Stomach (tissue), 8 donors: ENCODE measurements at regions not wholly inside any gene's neighbourhood (a gene's known extent, or its start where the extent isn't known, plus 50 kb on each side); places are given as distances from the start of the nearest gene placed in this dataset.

Experiments used
- DNase-seq, 2 donors: peaks; one replicate each; pipeline versions ENCODE4 v3.0.0 to v3.0.0-alpha.2; 2013 to 2019
- H3K27ac ChIP-seq, 5 donors: fragments of 200-600 bp in 4 of 5; sonication (generic) in 4 of 5; one replicate each; pipeline ENCODE4 v1.5.1; 2013 to 2019; ENCODE audit warnings: mild to moderate bottlenecking in 1 of 5, moderate library complexity in 1 of 5
- H3K27me3 ChIP-seq, 3 donors: fragments of 200-600 bp; sonication (generic); one replicate each; pipeline ENCODE4 v1.5.1; 2017 to 2019; ENCODE audit warnings: mixed run types in 1 of 3
- H3K36me3 ChIP-seq, 4 donors: fragments of 200-600 bp; sonication (generic); 1 replicate in 3 of 4; 2 replicates in 1 of 4; pipeline ENCODE4 v1.5.1; 2016 to 2019
- H3K4me1 ChIP-seq, 4 donors: fragments of 200-600 bp; sonication (generic); one replicate each; pipeline ENCODE4 v1.5.1; 2016 to 2019
- H3K4me3 ChIP-seq, 4 donors: fragments of 200-600 bp; sonication (generic) in 3 of 4; one replicate each; pipeline ENCODE4 v1.5.1; 2016 to 2019; ENCODE audit warnings: mild to moderate bottlenecking in 1 of 4
- H3K9me3 ChIP-seq, 4 donors: fragments of 200-600 bp; sonication (generic); one replicate each; pipeline ENCODE4 v1.5.1; 2016 to 2019
- EP300 ChIP-seq: sonication (generic); formaldehyde crosslinking; IDR thresholded peaks from one replicate; pipeline ENCODE4 v1.6.1; 2017; ENCODE audit warnings: antibody characterized with exemption
- POLR2A ChIP-seq, 4 donors: fragments of 450-650 bp; IDR thresholded peaks; one replicate each; pipeline ENCODE4 v1.6.1; 2016; ENCODE audit warnings: antibody characterized with exemption in 4 of 4, control low read depth in 2 of 4, mild to moderate bottlenecking in 1 of 4, moderate library complexity in 1 of 4
- POLR2AphosphoS5 ChIP-seq, 3 donors: sonication (generic); formaldehyde crosslinking; IDR thresholded peaks; one replicate each; pipeline ENCODE4 v1.6.1; 2016; ENCODE audit warnings: antibody characterized with exemption in 3 of 3
- WGBS, 5 donors: extraction: QIAGEN DNeasy Blood & Tissue Kit in 3 of 5; methylation state at CpG; one replicate each; pipeline versions ENCODE4 v1.1.5 to v1.1.7; 2013 to 2018; 5-methylcytosine and 5-hydroxymethylcytosine counted together
- intact Hi-C: fragments of 100-400 bp; cut with DNase I; formaldehyde crosslinking; loops from one replicate; pipeline ENCODE4 v1.15.1; 2023; ENCODE audit warnings: low total_unique reads
- TF ChIP-seq, protein P1 (sequence below), 7 experiments: fragments of 450-650 bp in 4 of 7; fragments of 200-600 bp in 3 of 7; sonication (generic) in 3 of 7; IDR thresholded peaks; one replicate each; pipeline ENCODE4 v1.5.1; 2016 to 2019; ENCODE audit warnings: antibody characterized with exemption in 7 of 7, control low read depth in 2 of 7, mild to moderate bottlenecking in 1 of 7
- donor health status: healthy with polysubstance abuse.
- donor health status: Bipolar disorder and iron deficiency.
- donor health status: healthy.

DNA sequence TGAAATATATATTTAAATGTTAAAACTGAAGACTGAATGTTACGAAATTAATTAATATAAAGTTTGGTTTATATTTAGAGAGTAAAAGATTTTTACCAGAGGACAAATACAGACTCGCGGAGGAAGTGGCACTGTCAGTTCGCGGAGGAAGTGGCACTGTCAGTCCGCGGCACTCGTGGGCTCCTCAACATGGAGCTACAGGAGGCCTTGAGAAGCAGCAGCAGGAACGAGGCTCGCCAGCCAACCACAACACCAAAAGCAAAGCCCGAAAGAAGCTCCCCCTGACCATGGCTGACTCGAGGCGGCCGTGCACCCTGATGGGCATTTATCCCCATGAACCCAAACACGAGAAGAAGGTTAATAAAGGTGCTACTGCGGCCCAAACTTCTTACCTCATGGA lies 125.3 kb upstream of the PABPC4L start:
- Histone ChIP-seq H3K27me3 (no peaks in the 10 kb centered on the region), H3K4me1 (no peaks in the 10 kb centered on the region), H3K27ac (no peak overlapping the region), H3K36me3 (no peaks in the 10 kb centered on the region), H3K4me3 (no peak overlapping the region), H3K9me3 (peaks cover 0 to 14% (median 0%) of the 10 kb centered on the region in 4 donors)
- WGBS, 5 donors = 91 to 95% (median 93%) methylated on average over 16 of the region's 16 CpGs
- TF ChIP-seq POLR2AphosphoS5 (IDR thresholded peaks at IDR 0.05) (no peak), EP300 (no peak), POLR2A (IDR thresholded peaks at IDR 0.05) (no peak)
- TF ChIP-seq, protein P1, sequence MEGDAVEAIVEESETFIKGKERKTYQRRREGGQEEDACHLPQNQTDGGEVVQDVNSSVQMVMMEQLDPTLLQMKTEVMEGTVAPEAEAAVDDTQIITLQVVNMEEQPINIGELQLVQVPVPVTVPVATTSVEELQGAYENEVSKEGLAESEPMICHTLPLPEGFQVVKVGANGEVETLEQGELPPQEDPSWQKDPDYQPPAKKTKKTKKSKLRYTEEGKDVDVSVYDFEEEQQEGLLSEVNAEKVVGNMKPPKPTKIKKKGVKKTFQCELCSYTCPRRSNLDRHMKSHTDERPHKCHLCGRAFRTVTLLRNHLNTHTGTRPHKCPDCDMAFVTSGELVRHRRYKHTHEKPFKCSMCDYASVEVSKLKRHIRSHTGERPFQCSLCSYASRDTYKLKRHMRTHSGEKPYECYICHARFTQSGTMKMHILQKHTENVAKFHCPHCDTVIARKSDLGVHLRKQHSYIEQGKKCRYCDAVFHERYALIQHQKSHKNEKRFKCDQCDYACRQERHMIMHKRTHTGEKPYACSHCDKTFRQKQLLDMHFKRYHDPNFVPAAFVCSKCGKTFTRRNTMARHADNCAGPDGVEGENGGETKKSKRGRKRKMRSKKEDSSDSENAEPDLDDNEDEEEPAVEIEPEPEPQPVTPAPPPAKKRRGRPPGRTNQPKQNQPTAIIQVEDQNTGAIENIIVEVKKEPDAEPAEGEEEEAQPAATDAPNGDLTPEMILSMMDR (IDR thresholded peaks at IDR 0.05) = no peak
- DNase-seq = no peak
- intact Hi-C loops = no loop called here

DNA sequence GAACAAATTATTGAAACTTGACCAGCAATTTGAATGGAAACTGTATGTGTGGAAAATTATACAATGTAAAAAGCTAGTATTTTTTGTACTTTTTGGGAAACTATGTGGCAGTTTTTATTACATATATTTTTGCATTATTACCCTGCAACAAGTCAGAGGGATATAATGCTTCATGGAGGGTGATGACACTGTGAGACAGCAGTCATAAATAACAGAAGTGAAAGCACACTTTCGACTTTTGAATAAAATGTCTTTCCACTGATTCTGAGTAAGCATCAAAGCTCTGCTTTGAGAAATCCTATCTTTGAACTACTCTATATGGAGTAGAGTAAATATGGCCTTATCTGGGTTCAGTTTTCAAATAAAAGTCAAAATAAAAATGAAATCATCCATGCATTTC lies 122.6 kb upstream of the PABPC4L start:
- Histone ChIP-seq H3K9me3 (peaks cover 0 to 18% (median 0%) of the 10 kb centered on the region in 4 donors), H3K36me3 (no peaks in the 10 kb centered on the region), H3K4me3 (no peak overlapping the region), H3K27me3 (no peaks in the 10 kb centered on the region), H3K27ac (no peak overlapping the region), H3K4me1 (no peaks in the 10 kb centered on the region)
- intact Hi-C loops = no loop called here
- WGBS, 5 donors = 63 to 82% (median 68%) methylated on average over 1 of the region's 1 CpG
- TF ChIP-seq EP300 = no peak
- TF ChIP-seq, protein P1 (IDR thresholded peaks at IDR 0.05) = no peak
- TF ChIP-seq POLR2AphosphoS5 (IDR thresholded peaks at IDR 0.05) = no peak
- TF ChIP-seq POLR2A (IDR thresholded peaks at IDR 0.05) = no peak
- DNase-seq = no peak

DNA sequence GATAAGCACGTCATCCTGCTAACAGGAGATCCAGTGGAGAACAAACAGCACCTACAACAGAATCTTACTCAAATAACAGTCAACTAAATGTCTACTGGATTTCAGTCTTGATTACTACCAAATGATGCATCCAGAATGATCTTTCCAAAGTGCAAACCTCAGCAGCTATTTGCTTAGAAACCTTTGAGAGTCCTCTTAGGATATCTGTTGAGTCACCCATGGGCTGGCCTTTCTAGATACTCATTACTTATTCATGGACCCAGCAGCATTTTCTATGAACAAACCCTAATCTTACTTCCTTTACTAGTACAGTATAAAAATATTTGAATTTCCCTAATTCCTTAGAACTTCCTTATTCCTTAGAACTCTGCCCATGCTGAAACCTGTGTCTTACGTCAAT lies 118.5 kb upstream of the PABPC4L start:
- Histone ChIP-seq H3K4me3 (no peak overlapping the region), H3K4me1 (no peaks in the 10 kb centered on the region), H3K27ac (no peak overlapping the region), H3K27me3 (no peaks in the 10 kb centered on the region), H3K9me3 (peaks cover 0 to 4% (median 0%) of the 10 kb centered on the region in 4 donors), H3K36me3 (no peaks in the 10 kb centered on the region)
- intact Hi-C loops = no loop called here
- TF ChIP-seq, protein P1 (IDR thresholded peaks at IDR 0.05) = no peak
- TF ChIP-seq EP300 = no peak
- WGBS, 5 donors = 16 to 32% (median 28%) methylated on average over 2 of the region's 2 CpGs
- DNase-seq = no peak

DNA sequence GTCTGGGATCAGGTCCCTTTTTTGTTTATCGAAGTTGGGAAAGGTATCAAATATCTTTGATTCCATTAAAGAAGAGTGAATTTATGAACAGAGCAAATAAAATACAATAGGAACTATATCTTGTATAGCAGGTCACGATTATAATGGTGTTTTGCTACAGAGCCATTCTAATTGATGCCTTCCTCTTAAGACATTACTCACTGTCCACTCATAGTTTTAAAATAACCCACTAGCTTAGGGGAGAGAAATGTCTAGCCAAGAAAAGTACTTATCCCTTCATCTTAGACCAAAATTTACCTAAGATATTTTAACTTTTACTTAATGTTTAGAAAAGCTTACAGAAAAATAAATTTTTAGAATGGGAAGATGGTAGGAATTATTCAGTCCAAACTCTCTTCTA lies 112.0 kb upstream of the PABPC4L start:
- Histone ChIP-seq H3K4me3 (no peak overlapping the region), H3K4me1 (no peaks in the 10 kb centered on the region), H3K27ac (no peak overlapping the region), H3K27me3 (no peaks in the 10 kb centered on the region), H3K36me3 (no peaks in the 10 kb centered on the region), H3K9me3 (no peaks in the 10 kb centered on the region)
- DNase-seq = no peak
- TF ChIP-seq POLR2AphosphoS5 (IDR thresholded peaks at IDR 0.05) = no peak
- 65 to 79% (median 76%) methylated on average over 2 of the region's 2 CpGs for WGBS, 5 donors
- intact Hi-C loops = no loop called here

DNA sequence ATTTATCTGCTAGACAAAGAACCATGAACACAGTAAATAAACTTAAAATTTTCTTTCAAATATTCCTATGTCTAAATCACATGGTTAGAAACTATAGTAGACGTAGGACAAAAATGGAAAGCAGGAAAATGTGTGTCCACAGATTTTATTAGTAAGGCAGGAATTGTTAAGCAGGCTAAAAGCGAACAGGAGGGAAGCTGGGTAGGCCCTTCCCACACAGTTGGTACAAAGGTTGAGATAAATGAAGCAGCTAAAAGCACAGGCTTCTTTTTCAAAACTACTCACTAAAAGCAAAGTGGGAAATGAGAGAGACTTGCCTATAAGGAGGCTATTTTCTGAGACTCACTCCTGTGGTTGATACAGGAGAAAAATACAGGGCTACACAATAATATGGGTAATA lies 108.1 kb upstream of the PABPC4L start:
- intact Hi-C loops = no loop called here
- Histone ChIP-seq H3K4me3 (no peak overlapping the region), H3K4me1 (no peaks in the 10 kb centered on the region), H3K27me3 (no peaks in the 10 kb centered on the region), H3K9me3 (no peaks in the 10 kb centered on the region), H3K36me3 (no peaks in the 10 kb centered on the region), H3K27ac (no peak overlapping the region)
- WGBS, 5 donors = 41 to 70% (median 46%) methylated on average over 2 of the region's 2 CpGs
- TF ChIP-seq POLR2AphosphoS5 (IDR thresholded peaks at IDR 0.05) (no peak), POLR2A (IDR thresholded peaks at IDR 0.05) (no peak), EP300 (no peak)
- TF ChIP-seq, protein P1 (IDR thresholded peaks at IDR 0.05) = no peak
- DNase-seq = peak in 1 of 2 donors; percentile 14
